GM12874 (cell line): ENCODE measurements at regions not wholly inside any gene's neighbourhood (a gene's known extent, or its start where the extent isn't known, plus 50 kb on each side); places are given as distances from the start of the nearest gene placed in this dataset.

Experiments
- CTCF ChIP-seq: IDR thresholded peaks from 2 replicates; pipeline ENCODE4 v1.5.1; 2011; ENCODE audit warnings: low read depth, mild to moderate bottlenecking, control low read depth, low read length, moderate library complexity; ENCODE audit not compliant: insufficient read depth

- no peak for TF ChIP-seq CTCF
These were observed 1225.9 kb downstream of the PCDH18 start for GRCh38 chr4:136306361-136306760.

DNA sequence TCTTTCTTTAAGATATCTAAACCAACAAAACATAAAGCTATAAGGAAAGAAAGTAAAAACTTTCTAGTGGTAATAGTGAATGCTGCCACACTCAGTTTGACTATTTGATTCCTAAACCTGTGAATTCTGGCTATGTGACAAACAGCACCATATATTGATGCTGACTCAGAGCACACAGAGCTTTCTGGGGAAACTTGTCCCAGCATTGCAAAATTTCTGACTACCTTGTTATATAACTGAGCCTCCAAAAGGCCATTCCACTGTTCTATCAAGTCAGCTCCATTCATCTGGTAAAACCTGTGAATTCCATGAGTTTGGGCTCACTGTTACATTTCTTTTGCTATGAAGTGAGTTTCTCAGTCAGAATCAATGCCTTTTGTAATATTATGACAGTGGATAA is 1229.7 kb downstream of the PCDH18 start:
- TF ChIP-seq CTCF: no peak

DNA sequence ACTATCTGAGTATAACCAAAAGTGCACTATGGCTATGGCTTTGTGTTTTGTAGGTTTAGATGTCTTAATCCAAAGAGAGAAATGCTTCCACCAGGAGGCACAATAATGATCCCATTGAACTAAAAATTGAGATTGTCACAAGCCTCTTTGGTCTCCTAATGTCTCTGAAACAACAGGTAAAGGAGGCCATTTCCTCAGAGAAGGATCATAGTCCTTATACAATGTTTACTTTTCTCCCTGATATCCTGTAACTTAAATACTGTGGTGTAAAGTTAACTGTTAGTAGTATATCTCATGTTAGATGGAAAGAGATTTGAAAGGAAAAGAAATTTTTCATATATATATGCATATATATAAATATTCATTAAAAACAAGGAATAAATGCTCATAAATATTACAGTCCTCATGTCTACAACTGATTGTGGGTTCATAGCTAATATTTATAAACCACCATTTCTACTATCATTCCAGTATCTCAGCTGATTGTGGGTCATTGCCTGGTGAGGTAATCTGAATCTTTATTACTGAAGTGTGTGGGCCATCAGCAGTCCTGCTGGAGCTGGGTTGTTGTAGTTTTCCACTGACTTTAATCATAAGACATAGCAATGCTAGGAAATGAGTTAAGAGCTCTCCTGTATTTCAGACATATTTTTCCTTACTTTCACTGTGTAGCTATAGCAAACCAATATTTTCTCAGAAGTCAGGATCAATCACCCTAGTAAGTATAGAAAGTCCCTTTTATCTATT is 1230.4 kb downstream of the PCDH18 start:
- no peak for TF ChIP-seq CTCF

DNA sequence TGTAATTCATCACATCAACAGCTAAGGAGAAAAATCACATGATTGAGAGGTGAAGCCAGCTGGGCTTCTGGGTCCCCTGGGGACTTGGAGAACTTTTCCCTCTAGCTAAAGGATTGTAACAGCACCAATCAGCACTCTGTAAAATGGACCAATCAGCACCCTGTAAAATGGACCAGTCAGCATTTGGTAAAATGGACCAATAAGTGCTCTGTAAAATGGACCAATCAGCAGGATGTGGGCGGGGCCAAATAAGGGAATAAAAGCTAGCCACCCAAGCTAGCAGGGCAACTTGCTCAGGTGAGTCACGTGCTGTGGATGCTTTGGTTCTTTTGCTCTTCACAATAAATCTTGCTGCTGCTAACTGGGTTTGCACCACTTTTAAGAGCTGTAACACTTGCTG is 1248.3 kb downstream of the PCDH18 start:
- no peak for TF ChIP-seq CTCF

DNA sequence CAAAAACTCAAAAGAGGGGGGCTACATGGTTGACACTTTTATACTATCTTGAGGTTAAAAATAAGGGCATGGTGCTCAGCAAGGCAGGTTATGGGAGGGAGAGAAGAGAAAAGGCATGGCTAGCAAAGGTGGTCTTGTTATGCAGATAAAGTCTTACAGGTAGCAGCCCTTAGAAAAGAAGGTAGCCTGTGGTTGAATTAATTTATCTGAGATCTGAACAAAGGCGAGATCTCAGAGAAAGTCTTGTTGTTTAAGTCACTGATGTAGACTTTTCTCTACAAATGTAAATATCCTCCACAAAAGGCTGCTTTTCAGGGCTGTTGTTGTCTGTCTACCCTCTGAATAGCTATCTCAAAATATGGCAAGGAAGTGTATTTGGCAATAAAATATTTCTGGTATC is 1250.4 kb downstream of the PCDH18 start:
- no peak for TF ChIP-seq CTCF

DNA sequence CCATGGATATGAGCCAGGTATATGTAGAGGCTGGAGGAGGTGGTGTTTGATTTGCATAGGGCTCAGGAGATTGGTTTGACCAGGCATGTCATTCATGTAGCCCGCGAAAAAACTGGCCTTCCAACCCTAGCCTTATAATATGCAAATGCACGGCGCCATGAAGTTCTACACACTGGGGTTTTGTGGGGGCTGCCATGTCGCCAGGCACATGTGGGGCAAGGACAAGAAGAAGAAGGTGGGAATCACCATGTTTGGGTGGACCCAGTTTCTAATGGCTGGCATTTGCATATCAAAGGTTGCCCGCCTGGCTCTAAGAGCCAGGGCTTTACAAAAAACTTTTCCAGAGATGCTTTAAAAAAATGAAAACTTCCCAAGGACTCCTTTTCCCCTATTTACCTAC is 1251.0 kb downstream of the PCDH18 start:
- no peak for TF ChIP-seq CTCF

GRCh38 chr4:136277741-136278140 is 1254.6 kb downstream of the PCDH18 start:
- TF ChIP-seq CTCF: no peak
